ENCODE measurements at regions not wholly inside any gene's neighbourhood (a gene's known extent, or its start where the extent isn't known, plus 50 kb on each side); places are given as distances from the start of the nearest gene placed in this dataset.

- TF ChIP-seq, protein P1, sequence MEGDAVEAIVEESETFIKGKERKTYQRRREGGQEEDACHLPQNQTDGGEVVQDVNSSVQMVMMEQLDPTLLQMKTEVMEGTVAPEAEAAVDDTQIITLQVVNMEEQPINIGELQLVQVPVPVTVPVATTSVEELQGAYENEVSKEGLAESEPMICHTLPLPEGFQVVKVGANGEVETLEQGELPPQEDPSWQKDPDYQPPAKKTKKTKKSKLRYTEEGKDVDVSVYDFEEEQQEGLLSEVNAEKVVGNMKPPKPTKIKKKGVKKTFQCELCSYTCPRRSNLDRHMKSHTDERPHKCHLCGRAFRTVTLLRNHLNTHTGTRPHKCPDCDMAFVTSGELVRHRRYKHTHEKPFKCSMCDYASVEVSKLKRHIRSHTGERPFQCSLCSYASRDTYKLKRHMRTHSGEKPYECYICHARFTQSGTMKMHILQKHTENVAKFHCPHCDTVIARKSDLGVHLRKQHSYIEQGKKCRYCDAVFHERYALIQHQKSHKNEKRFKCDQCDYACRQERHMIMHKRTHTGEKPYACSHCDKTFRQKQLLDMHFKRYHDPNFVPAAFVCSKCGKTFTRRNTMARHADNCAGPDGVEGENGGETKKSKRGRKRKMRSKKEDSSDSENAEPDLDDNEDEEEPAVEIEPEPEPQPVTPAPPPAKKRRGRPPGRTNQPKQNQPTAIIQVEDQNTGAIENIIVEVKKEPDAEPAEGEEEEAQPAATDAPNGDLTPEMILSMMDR (IDR thresholded peaks at IDR 0.05): no peak
- TF ChIP-seq E2F6 (IDR thresholded peaks at IDR 0.05; ENCODE audit: borderline replicate concordance, low read depth) (no peak), POLR2A (IDR thresholded peaks at IDR 0.05; ENCODE audit: low read length) (no peak), TFCP2L1 (CRISPR knock-in tag; IDR thresholded peaks at IDR 0.05) (no peak), HEYL (CRISPR knock-in tag; IDR thresholded peaks at IDR 0.05) (no peak), JUN (IDR thresholded peaks at IDR 0.05) (no peak), RFX5 (IDR thresholded peaks at IDR 0.05) (no peak), CHD2 (IDR thresholded peaks at IDR 0.05; ENCODE audit: low read length, partially characterized antibody) (no peak)
Observed at GRCh38 chr12:33942172-33942571, 80.1 kb upstream of the ALG10 start.
